Left ventricle myocardium inferior (tissue), 1 donor: ENCODE measurements at regions not wholly inside any gene's neighbourhood (a gene's known extent, or its start where the extent isn't known, plus 50 kb on each side); places are given as distances from the start of the nearest gene placed in this dataset.

Experiments used
- DNase-seq: peaks from one replicate; pipeline ENCODE4 v3.0.0-alpha.2; 2020
- H3K27ac ChIP-seq: fragments of 200-600 bp; replicated peaks from 2 replicates; pipeline ENCODE4 v1.8.0; 2021
- H3K27me3 ChIP-seq: fragments of 200-600 bp; 2 replicates; pipeline ENCODE4 v1.8.0; 2021; ENCODE audit warnings: low read depth
- H3K36me3 ChIP-seq: fragments of 200-600 bp; 2 replicates; pipeline ENCODE4 v1.8.0; 2021
- H3K4me1 ChIP-seq: fragments of 200-600 bp; 2 replicates; pipeline ENCODE4 v1.8.0; 2021
- H3K4me3 ChIP-seq: fragments of 200-600 bp; 2 replicates; pipeline ENCODE4 v1.8.0; 2021; ENCODE audit warnings: mild to moderate bottlenecking, moderate library complexity
- H3K9me3 ChIP-seq: fragments of 200-600 bp; replicated peaks from 2 replicates; pipeline ENCODE4 v1.8.0; 2021
- intact Hi-C: fragments of 100-400 bp; cut with micrococcal nuclease; formaldehyde crosslinking; loops from one replicate; pipeline ENCODE4 v1.11.0; 2022
- TF ChIP-seq, protein P1 (sequence below): fragments of 200-600 bp; IDR thresholded peaks from 2 replicates; pipeline ENCODE4 v1.8.0; 2021; ENCODE audit warnings: antibody characterized with exemption, mild to moderate bottlenecking, borderline replicate concordance
- donor health status: DM: no; HTN: yes; CAD: no; lungs with severe emphysema.

DNA sequence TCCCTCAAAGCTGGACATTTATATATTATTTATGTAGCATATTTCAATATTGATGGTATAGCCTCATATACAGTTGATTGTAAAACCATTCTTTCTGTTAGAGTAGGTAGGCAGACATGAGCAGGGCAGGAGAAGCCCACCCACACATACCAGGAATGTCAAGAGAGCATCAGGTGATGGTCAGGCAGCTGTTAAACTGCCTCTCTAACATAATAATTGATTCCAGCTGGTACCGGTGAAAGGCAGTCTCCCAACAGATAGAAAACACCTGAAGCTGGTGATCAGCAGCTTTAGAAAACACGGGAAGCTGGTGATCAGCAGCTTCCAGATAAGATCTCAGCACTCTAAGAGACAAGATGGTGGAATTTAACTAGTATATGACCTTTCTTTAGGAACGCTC is 132.9 kb downstream of the SLITRK6 start:
- TF ChIP-seq, protein P1, sequence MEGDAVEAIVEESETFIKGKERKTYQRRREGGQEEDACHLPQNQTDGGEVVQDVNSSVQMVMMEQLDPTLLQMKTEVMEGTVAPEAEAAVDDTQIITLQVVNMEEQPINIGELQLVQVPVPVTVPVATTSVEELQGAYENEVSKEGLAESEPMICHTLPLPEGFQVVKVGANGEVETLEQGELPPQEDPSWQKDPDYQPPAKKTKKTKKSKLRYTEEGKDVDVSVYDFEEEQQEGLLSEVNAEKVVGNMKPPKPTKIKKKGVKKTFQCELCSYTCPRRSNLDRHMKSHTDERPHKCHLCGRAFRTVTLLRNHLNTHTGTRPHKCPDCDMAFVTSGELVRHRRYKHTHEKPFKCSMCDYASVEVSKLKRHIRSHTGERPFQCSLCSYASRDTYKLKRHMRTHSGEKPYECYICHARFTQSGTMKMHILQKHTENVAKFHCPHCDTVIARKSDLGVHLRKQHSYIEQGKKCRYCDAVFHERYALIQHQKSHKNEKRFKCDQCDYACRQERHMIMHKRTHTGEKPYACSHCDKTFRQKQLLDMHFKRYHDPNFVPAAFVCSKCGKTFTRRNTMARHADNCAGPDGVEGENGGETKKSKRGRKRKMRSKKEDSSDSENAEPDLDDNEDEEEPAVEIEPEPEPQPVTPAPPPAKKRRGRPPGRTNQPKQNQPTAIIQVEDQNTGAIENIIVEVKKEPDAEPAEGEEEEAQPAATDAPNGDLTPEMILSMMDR, result no peak
- H3K36me3 ChIP-seq, result no peaks in the 10 kb centered on the region
- H3K4me1 ChIP-seq, result no peaks in the 10 kb centered on the region
- H3K27ac ChIP-seq, result no peak overlapping the region
- intact Hi-C loops, result no loop called here
- peaks cover 6% of the 10 kb centered on the region for H3K9me3 ChIP-seq
- H3K27me3 ChIP-seq, result no peaks in the 10 kb centered on the region
- no peak overlapping the region for H3K4me3 ChIP-seq
- DNase-seq, result no peak

DNA sequence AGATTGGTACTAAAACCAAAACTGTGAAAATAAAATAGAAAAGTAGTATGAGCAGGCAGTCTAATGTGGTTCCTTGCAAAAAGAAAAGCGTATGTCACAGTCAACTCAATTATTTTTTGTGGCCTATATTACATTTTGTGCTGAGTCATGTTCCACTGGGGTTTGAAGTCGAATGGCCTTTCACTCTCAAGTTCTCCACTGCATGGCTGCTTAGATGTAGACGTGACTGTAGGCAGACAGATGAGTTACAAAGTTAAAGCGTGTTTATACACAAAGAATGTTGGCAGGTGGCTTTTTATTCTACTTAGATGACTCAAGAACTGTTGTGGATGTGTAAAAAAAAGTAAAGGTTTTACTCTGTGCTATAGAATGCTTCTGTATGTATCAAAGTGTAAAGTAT is 133.9 kb downstream of the SLITRK6 start:
- DNase-seq, result no peak
- H3K9me3 ChIP-seq, result peaks cover 13% of the 10 kb centered on the region
- H3K36me3 ChIP-seq, result no peaks in the 10 kb centered on the region
- H3K4me3 ChIP-seq, result no peak overlapping the region
- H3K4me1 ChIP-seq, result no peaks in the 10 kb centered on the region
- intact Hi-C loops, result no loop called here
- no peak overlapping the region for H3K27ac ChIP-seq
- TF ChIP-seq, protein P1, result no peak
- no peaks in the 10 kb centered on the region for H3K27me3 ChIP-seq

DNA sequence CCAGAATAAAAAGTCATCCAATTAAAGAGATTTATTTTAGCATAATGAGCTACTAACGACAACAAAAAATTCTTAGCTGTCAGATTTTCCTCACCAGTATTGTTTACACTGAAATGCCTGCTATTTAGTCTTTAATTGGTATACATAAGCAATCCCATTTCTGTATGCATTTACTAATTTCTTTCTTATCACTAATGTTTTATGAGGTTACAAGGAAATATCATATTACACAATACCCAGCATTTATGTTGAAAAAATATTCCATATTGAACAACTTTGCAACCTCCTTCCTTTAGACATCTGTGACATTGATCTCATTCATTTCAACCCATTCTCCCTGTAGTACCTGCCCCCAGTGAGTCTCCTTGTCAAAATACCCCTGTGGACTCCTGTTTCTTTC is 135.4 kb downstream of the SLITRK6 start:
- no peak for DNase-seq
- H3K4me1 ChIP-seq, result no peaks in the 10 kb centered on the region
- H3K9me3 ChIP-seq, result peaks cover 14% of the 10 kb centered on the region
- H3K4me3 ChIP-seq, result no peak overlapping the region
- TF ChIP-seq, protein P1, result no peak
- H3K27me3 ChIP-seq, result no peaks in the 10 kb centered on the region
- no peaks in the 10 kb centered on the region for H3K36me3 ChIP-seq
- intact Hi-C loops, result no loop called here
- no peak overlapping the region for H3K27ac ChIP-seq

DNA sequence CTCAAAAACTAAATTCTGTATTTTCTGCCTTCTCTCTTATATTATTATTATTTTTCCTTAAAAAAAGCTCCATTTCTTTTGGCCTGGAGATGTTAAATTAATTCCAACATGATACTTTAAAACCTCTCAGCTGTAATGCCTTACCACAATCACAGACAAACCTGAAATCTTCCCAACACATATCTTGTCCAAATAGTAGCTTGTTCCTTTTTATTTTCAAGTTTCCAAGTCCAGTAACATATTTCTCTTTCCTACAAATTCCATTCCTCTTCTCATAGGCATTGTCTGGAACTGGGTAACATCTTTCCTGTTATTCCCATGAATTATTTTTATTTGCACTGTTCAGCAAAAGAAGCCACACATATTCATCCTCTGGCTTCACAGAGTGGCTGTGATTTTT is 137.0 kb downstream of the SLITRK6 start:
- H3K4me1 ChIP-seq, result no peaks in the 10 kb centered on the region
- H3K27me3 ChIP-seq, result no peaks in the 10 kb centered on the region
- no peaks in the 10 kb centered on the region for H3K36me3 ChIP-seq
- peaks cover 14% of the 10 kb centered on the region for H3K9me3 ChIP-seq
- H3K27ac ChIP-seq, result no peak overlapping the region
- no peak for DNase-seq
- H3K4me3 ChIP-seq, result no peak overlapping the region
- intact Hi-C loops, result no loop called here
- TF ChIP-seq, protein P1, result no peak

DNA sequence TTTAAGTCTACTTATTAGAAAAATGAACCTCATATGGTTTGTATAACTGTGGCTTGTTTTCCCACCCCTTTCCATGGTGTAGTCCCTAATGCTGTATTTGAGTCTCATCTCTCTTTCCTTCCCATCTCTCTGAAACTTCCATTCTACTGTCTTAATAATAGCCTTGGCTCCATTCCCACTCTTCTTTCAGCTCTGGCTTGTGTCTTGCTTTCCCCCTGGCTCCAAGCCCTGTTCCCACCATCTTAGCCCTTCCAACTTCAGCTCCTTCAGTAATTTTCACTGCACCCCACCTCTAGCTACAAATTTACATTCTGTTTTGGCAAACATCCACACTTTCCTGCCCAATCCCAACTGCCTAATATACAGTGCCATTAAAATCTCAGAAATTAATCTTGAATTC is 137.5 kb downstream of the SLITRK6 start:
- Histone ChIP-seq H3K36me3 (no peaks in the 10 kb centered on the region), H3K27ac (no peak overlapping the region), H3K4me1 (no peaks in the 10 kb centered on the region), H3K4me3 (no peak overlapping the region), H3K9me3 (peaks cover 14% of the 10 kb centered on the region), H3K27me3 (no peaks in the 10 kb centered on the region)
- TF ChIP-seq, protein P1, result no peak
- intact Hi-C loops, result no loop called here
- DNase-seq, result no peak

DNA sequence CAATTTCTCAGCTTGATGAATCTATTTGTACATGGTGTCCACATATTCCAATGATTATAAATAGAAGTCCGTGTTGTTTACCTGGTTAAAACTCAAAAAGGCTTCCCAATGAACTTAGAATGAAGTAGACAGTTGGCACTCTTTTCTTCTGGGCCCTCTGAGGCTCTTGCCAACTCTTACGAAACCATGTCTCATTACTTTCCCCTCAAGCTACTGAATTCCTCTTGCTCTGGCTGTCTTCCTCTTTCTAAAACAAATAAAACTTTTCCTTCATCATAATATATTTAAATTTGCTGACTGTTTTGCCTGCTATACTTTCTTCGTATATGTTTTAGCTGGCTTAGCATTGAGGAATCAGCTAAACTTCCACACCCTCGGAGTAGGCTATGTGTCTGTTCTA is 139.7 kb downstream of the SLITRK6 start:
- Histone ChIP-seq H3K9me3 (peaks cover 14% of the 10 kb centered on the region), H3K4me1 (no peaks in the 10 kb centered on the region), H3K4me3 (no peak overlapping the region), H3K27ac (no peak overlapping the region), H3K36me3 (no peaks in the 10 kb centered on the region), H3K27me3 (no peaks in the 10 kb centered on the region)
- DNase-seq, result no peak
- TF ChIP-seq, protein P1, result no peak
- intact Hi-C loops, result no loop called here
